Stimulated activated CD4-positive, alpha-beta T cell treated with anti-CD3 and anti-CD28 coated beads, Interleukin-12 subunit alpha, Interleukin-12 subunit beta, amount 100 ng/mL, for 4 hours (primary cell): ENCODE measurements at regions not wholly inside any gene's neighbourhood (a gene's known extent, or its start where the extent isn't known, plus 50 kb on each side); places are given as distances from the start of the nearest gene placed in this dataset.

ENCODE experiments used
- DNase-seq: peaks from one replicate; pipeline ENCODE4 v3.0.0-alpha.2; 2020

DNA sequence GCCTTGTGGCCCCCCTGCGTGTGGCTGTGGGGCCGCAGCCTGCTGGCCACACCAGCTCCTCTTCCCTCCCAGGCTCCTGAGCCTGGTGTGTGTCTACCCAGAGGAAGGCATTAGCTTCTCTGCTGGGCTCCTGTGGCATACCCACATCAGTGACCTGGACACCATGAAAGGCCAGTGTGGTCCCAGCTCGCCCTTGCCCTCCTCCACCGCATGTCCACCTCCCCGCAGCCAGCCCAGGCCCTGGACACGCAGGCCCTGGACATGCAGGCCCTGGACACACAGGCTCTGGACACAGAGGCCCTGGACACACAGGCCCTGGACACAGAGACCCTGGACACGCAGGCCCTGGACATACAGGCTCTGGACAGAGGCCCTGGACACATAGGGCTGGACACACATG, 153.4 kb upstream of the PPP1R26 start:
- DNase-seq, result no peak

DNA sequence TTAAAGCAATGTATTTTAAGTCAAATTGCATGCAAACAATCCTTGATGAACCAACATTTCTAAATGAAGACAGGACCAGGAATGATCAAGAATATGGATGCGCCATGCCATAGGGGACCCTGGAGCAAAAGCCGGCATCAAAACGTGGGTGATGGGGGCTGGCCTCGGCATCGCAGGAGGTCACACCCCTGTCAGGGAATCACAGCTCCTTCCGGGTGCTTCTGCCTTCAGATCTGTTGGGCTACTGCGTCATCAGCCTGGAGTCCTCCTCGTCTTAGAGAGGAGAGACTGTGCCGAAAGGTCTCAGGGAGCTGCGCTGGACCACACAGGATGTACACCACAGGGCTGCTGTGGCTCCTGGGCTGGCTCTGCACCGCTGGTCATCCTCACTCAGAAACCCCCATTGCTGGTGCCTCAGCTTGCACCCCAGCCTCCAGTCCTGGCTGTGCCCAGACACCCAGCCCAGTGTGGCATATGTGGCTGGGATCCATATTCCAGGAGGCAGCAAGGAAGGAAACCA, 152.9 kb upstream of the PPP1R26 start:
- no peak for DNase-seq

DNA sequence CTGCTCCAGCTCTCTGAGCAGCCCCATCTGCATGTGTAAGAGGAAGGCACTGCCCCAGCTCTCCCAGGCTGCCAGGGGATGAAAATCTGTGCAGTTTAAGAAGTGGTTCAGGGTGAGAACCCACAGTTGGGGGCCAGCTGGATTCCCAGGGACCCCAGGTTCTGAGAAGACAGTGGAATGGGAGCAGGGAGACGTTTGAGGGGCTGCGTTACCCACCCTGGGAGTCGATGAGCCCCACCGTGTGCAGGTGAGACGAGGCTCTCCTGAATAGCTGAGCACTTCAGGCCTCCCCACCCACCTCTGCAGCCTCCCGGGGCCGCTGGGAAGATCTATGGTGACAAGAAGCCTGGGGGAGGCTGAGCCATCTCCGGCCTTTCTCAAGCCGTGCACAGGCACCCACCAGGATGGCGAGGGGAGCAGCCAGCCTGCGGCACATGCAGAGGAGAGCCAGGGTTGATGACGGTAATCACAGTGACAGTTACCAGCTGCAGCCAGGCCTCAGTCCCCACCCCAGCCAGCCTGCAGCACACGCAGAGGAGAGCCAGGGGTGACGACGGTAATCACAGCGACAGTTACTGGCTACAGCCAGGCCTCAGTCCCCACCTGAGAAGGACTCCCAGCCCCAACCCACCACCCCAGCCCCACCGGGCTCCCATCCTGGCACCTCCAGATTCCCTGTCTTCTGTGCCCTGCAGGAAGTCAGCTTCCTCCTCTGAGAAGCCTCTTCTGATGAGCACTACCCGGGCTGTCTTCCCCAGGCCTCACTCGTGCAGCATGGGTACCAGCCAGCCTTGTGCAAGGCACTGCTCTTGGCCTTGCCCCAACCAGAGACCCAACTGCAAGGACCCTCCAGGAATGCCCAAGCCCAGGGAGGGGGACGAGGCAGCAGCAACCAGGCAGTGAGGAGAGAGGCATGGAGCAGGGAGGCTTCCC, 150.8 kb upstream of the PPP1R26 start:
- no peak for DNase-seq

DNA sequence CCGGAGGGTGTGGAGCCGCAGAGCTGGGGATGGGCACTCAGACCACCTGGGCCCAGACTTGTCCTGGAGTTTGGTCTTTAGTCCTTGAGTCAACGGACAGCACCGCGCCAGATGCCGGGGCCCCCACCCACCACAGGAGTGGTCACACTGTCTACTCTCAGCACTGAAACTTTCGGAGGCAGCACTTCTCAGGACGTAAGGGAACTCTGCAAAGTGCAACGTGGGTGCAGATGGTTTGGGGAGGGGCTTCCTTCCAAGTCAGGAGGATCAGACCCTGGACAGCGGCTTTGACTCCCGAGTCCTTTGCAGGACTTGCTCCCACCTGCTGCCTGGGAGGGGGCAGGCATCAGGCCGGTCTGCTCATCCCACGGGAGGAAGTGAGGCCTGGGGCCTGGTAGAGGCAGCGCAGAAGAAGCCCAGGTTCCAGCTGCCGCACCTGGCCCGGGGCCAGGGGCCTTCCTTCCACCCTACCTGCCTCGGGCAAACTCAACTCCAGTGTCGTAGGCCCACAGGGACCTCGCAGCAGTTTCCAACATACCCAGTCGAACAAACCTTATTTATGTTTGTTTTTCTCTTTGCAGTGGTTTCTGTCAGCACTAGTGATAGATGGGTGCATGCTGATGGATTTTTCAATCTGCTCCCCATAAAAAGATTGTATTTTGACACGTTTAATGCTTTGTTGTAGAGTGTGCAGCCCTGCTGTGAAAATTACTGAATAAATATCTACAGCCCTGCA, 149.8 kb upstream of the PPP1R26 start:
- no peak for DNase-seq

DNA sequence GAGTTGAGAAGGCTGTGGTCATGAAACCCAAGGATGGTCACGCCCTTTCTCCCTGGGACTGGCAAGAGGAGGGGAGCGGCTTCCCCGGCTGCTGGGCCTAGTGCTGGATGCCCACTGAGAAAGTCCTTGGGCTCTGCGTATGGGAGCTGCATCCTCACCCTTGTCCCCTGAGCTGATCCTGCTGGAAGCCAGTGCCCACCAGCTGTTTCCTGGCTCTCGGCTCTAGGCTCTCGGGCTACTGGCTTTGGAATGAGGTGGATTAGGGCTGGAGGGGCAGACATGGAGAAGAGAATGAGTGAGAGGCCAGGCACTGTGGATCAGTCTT, 149.3 kb upstream of the PPP1R26 start:
- no peak for DNase-seq

DNA sequence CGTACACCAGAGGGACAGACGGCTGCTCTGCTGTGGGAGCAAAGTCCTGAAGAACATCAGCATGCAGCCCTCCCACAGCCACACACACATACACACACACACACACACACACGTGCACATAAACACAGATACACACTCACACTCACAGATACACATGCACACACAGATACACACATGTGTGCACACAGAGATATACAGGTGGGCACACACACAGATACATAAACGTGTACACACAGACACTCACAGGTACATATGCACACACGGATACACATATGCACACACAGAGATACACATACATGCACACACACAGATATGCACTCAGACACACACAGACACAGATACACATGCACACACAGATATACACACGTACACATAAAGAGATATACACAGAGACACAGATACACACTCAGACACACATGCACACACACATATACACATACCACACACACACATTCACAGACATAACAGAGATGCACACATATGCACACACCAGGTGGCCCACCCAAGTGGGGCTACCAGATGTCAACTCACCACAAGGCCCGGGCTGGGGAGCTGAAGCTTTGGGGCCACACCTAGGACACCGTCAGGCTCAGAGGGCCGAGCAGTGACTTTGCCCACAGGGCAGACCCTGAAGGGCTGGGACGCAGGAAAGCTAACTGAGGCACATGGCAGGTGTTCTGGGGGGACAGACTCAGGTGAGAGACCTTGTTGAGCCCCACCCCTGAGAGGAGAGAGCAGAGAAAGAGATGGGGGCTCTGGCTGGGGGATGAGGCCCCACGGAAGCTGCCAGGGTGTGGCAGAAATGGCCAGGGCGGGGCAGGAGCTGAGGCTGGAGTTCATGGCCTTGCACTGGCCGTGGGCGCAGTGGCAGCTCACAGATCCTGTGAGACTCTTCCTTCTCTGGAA, 148.6 kb upstream of the PPP1R26 start:
- DNase-seq, result no peak

DNA sequence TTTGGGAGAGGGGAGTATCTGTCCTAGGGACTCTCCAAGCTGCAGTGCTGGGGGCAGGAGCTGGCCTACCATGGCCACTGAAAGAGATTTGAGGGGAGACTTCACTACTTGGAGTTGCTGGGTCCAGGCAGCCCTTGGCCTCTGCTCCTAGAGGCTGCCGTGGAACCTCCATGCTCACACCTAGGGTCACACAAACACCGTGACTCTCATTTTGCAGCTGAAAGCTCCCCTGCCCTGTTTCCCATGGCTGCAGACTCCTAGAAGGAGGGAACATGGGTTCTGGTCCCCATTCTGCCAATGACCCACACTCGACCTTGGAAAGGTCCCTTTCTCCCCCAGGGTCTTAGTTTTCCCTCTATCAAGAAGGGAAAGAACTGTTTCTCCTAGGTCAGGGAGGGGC, 147.1 kb upstream of the PPP1R26 start:
- DNase-seq, result no peak

DNA sequence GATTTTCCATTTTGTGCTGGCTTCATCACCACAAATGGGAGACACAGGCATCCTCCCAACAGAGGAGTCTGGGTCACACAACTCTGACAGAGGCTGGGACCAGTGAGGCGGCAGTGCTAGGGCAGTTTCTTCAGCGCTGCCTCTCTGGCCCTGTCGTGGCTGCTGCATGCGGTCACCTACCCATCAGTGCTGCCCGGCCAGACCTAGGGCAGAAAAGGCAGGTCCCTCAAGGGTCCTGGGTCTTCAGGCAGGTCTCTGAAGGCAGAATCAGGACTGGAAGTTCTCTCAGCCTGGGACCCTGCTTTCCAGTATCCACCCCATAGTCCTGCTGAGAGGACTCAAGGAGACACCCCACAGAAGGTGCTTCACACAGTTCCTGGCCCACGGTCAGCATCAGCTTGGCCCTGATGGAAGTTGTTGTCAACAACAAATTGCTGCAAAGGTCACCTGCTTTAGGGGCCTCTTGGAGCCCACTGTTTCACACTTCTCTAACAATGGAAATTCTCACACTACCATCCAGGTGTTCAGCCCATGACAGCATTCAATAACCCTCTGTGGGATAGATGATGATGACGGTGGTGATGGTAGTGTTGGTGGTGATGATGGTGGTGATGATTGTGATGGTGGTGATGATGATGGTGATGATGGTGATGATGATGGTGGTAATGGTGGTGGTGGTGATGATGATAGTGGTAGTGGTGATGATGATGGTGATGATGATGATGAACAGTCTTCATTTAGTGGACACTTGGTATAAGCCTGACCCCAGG, 146.4 kb upstream of the PPP1R26 start:
- DNase-seq, result no peak

DNA sequence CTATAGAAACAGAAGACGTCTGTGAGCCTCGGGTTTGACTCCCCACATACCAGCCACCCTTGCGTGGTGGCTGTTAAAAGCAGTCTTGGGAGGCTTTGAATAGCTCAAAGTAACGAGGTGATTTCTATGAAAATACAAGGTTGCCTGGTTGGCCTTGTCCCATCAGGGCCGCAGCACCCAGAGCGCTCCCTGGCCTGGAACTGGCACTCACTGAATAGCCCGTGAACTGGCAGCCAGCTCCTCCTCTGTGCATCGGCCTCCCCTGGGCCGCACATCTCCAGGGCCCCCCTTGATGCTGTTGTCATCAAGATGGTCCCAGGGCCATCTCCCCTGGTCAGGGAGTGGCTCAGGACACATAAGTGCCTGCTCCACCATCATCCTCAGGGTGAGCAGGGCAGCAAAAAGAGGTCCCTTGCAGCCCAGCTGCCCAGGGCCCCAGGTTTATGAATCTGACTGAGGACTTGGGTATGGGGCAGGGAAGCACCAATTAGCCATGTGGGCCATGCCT, 144.6 kb upstream of the PPP1R26 start:
- no peak for DNase-seq

DNA sequence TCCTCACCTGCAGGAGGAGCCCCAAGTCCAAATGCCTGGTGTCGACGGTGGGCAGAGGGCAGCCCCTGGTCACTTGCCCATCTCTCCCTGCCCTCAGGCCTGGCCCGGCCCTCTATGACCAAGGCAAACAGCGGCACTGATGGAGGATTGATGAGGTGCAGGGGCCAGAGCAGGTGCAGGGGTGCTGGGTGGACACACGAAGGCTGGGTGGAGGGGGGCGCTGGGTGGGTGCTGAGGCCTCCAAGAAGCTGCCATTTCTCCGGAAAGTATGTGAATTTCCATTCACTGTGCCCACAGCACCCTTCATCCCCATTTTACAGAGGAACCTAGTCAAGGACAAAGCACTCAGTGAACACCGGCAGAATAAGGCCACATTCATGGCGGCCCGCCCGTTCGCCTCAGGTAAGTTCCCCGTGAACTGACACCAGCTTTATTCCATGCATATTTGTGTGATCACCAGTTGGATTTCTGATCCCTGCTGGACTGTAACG, 143.8 kb upstream of the PPP1R26 start:
- no peak for DNase-seq

DNA sequence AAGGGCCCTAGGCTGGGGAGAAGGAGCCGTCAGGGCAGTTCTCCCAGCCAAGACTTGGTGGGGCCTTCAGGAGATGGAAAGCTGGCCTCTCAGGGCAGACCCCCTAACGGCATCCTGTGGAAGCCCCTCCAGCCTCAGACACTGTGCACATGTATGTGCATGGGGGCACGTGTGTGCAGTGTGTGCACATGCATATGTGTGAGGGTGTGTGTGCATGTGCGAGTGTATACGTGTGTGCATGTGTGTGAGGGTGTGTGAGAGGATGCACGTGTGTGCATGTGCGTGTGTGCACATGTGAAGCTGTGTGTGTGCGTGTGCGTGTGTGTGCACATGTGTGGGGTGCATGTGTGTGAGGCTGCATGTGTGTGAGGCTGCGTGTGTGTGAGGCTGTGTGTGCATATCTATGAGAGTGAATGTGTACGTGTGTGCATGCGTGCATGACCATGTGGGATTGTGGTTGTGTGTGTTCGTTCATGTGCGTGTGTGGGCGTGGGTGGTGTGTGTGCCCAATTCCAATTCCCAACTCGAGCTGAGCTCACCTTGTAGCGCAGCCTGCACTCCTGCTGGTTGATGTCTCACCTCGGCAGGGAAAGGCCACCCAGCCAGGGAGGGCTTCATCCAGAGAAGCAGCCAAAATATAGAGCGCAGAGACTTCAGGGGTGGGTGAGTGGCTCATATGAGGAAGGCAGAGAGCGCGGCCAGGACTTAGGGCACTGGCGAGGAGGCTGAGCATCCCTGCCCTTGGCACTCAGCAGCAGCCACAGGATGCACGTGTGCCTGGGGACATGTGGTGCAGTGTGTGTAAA, 142.7 kb upstream of the PPP1R26 start:
- DNase-seq, result no peak

DNA sequence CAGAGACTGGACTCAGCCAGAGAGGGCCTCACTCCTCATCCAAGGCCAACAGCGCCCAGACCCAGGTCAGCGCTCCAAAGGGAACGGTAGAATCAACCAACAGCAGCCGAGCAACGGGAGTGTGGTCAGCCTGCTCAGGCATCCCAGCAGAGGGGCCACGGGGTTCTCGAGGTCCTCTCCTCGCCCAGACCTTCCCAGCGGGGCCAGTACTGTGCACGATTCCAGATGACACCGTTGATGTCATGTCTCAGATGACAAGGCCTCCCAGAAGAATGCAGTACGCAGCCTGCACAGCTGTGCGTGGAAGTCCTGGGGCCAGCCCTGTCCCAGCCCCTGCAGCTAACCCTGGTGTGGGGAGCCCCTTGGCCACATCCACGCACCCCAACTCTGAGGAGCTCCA, 141.0 kb upstream of the PPP1R26 start:
- no peak for DNase-seq

DNA sequence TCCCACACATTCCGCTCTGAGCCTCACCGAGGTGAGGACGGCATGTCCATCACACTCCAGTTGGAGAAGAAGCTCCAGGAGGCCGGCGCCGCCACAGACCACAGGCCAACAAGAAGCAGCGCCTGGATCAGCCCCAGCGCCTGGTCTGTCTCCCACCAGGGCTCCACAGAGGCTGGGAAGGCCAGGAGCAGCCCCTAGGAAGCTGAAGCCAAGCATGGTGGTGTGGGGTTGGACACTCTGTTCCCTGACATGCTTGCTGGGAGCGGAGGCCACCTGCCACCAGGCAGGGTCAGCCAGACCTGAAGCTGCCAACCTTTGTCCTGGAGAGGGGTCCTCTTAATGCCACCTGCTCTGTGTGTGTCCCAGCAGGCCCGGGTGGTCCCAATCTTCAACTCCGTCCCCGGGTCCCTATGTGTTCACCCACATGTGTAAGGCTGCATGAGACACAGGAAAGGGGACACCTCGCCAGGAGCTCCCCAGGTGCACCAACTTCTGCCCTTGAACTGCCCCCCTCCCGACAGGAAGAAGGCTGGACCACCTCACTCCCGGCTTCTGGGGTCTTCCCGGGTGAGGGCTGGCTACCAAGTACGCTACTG, 140.1 kb upstream of the PPP1R26 start:
- no peak for DNase-seq

DNA sequence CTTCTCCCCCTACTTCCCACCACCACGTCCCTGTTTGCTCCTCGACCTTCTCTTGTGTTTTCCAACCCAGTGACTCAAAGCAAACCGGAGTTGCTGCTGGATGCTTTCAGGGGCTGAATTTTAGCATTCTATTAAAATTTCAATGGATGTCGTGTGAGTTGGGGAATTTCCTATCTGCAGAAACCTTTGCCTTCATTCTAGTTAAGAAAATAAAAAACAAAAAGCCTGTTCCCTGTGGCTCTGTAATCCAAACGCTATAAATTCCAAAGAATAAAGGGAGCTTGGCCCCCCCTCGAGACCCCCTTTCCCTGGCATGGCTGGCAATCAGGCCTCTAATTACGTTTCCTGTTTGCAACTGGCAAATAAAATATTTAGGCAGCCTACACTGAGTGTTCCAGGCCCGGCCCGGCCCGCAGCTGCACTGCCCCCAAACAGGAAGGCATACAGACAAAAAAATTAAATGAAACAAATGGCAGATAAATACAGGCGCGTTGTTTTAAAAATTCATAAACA, 139.4 kb upstream of the PPP1R26 start:
- no peak for DNase-seq

DNA sequence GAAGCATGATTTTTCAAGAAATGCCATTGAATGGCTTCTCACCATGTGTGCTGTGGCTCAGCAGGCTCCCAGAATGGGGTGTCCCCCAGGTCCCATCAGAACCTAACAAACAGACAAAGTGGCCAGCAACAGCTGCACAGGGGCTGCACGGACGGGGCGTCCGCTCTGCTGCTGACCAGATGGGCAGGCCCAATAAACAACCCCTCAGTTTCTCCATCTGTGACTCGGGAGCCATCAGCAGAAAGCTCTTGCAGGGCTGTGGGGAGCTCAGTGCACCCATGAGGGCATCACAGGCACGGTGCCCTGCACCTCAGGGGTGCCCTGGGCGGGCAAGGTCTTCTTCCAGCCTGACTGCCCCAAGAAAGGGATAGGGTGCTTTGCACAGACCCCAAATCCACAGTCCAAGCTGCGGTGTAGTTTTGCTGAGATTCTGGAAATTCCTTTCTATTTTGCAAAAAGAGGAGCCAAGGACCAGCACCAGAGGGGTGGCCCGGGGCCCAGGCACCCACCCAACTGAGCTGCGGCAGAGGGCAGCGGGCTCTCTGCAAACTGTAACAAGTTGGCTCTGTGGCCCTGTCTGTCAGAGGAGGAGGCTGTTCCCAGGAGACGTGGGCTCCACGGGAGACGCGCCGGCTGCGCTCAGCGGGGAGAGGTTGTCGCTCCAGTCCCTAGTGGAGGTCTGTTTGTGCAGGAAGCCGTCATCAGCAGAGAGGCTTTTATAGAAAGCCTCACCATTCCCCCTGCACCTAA, 138.7 kb upstream of the PPP1R26 start:
- DNase-seq, result no peak

DNA sequence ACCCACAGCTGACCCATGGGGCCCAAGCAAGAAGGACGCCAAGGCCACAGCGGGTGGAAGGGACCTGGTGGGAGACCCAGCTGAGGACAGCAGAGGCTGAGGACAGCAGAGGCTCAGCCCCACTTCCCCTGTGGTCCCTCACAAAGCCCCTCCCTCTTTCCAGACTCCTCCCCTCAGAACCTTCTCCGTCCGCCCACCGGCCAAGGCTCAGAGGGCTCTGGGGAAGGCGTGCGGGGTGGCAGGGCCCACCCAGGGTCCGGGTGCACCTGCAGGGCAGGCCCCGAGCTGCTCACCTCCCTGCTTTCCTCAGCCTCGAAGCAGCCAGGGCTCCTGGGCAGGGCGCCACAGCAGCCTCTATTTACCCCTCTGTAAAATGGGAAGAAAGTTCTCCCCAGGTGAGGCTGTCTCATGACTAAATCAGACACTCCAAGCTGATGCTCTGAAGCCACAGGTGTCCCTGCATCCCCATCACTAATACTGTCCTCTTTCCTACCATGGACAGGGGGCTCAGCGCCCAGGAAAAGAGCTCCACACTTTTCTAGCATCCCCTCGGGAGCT, 137.9 kb upstream of the PPP1R26 start:
- DNase-seq, result no peak

DNA sequence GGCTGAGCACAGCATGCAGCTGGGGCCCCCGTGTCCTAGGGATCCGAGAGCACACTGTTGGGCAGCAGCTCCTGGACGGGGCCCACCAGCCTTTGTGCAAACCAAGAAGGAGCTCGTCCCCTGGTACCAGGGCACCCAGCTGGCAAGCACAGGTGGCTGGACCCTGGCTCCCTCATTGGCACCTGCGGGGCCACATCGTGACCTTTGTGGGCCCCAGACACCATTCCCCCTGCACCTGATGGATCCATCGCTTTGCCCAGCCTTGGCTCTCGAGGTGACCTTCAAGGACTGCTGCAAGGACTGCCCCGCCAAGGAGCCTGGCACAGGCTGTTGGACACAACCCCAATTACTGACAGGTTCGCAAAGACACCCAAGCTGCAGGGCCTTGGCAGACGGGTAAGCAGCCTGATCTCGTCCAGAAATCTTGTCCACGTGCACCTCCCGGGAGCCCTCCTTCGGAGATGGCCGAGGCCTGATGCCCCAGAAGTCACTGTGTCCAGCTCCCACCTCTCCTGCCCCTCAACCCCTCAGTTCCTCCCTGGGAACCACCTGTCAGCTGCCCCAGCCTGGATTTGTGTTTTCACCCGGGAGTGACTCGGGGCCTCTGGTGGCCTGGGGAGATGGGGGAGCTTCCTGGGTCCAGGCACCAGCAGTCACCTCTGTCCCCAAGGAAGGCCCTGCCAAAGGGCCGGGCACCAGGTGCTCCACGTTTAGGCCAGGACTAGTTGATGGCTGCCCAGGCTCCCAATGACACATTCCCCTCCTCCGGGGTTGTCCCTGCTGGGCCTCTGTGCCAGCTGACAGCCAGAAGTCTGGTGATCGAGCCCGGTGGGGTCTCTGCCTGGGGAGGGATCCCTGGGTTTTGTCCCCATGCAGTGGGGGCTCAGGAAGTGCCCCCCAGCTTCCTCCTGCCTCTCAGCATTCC, 137.1 kb upstream of the PPP1R26 start:
- no peak for DNase-seq

DNA sequence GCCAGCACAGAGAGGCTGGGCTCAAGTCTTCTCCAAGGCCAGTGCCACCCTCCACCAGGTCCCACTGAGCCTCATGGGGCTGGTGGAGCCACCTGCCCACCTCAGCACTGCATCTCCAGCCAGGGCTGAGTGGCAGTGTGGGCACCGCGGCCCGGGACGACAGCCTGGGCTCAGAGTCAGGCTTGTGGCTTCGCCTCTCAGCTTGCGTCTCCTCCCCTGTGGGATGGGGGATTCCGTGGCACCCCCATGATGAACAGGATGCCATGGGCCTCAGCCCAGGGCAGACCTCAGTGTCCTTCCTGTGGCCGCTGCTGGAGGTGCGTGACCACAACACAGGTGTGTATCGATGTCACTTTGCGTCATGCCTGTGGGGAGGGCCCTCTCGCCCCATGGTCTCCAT, 136.4 kb upstream of the PPP1R26 start:
- DNase-seq, result no peak
